OCI-LY1 (cell line): ENCODE measurements at regions not wholly inside any gene's neighbourhood (a gene's known extent, or its start where the extent isn't known, plus 50 kb on each side); places are given as distances from the start of the nearest gene placed in this dataset.

Experiments
- H2AFZ ChIP-seq: fragments of 200-600 bp; sonication (generic), shearing (Covaris generic); 2 replicates; pipeline ENCODE4 v1.6.0; 2014; ENCODE audit warnings: antibody characterized with exemption, mild to moderate bottlenecking, low read length
- H3F3A ChIP-seq: fragments of 200-600 bp; sonication (generic), shearing (Covaris generic); 2 replicates; pipeline ENCODE4 v1.6.0; 2014; ENCODE audit warnings: mild to moderate bottlenecking, antibody characterized with exemption, low read length, moderate library complexity; ENCODE audit not compliant: insufficient read depth
- H3K27ac ChIP-seq: fragments of 200-600 bp; sonication (generic); 2 replicates; pipeline ENCODE4 v1.5.1; 2014; ENCODE audit warnings: low read length, mixed run types, mild to moderate bottlenecking, low read depth; ENCODE audit not compliant: poor library complexity, severe bottlenecking
- H3K27me3 ChIP-seq: fragments of 200-600 bp; sonication (generic); 2 replicates; pipeline ENCODE4 v1.6.0; 2014; ENCODE audit warnings: antibody characterized with exemption, mild to moderate bottlenecking, low read length, moderate library complexity; ENCODE audit not compliant: insufficient read depth
- H3K36me3 ChIP-seq: fragments of 200-600 bp; sonication (generic); 2 replicates; pipeline ENCODE4 v1.6.1; 2014; ENCODE audit warnings: mild to moderate bottlenecking, antibody characterized with exemption, low read length, moderate library complexity, mixed read lengths; ENCODE audit not compliant: insufficient read depth
- H3K4me1 ChIP-seq: fragments of 200-600 bp; sonication (generic); 2 replicates; pipeline ENCODE4 v1.5.1; 2014; ENCODE audit warnings: mild to moderate bottlenecking, low read length, moderate library complexity; ENCODE audit not compliant: insufficient read depth, severe bottlenecking
- H3K4me2 ChIP-seq: fragments of 200-600 bp; sonication (generic), shearing (Covaris generic); 2 replicates; pipeline ENCODE4 v1.6.1; 2014; ENCODE audit warnings: low read length
- H3K4me3 ChIP-seq: fragments of 200-600 bp; sonication (generic); 2 replicates; pipeline ENCODE4 v1.5.1; 2014; ENCODE audit warnings: low read length, low read depth, mild to moderate bottlenecking, mixed read lengths; ENCODE audit not compliant: poor library complexity, severe bottlenecking
- H3K79me2 ChIP-seq: fragments of 200-600 bp; shearing (Covaris generic); 2 replicates; pipeline ENCODE4 v1.6.1; 2016; ENCODE audit warnings: mixed run types, low read length, mixed read lengths; ENCODE audit not compliant: insufficient read depth
- H3K9ac ChIP-seq: fragments of 200-600 bp; sonication (generic), shearing (Covaris generic); 2 replicates; pipeline ENCODE4 v1.6.1; 2014; ENCODE audit warnings: mild to moderate bottlenecking, low read length, mixed read lengths
- H3K9me2 ChIP-seq: fragments of 200-600 bp; sonication (generic), shearing (Covaris generic); 2 replicates; pipeline ENCODE4 v1.6.1; 2014; ENCODE audit warnings: low read depth, mild to moderate bottlenecking, low read length, mixed read lengths
- H3K9me3 ChIP-seq: fragments of 200-600 bp; shearing (Covaris generic); 2 replicates; pipeline ENCODE4 v1.6.1; 2014; ENCODE audit warnings: low read length, mixed read lengths
- H4K20me1 ChIP-seq: fragments of 200-600 bp; sonication (generic), shearing (Covaris generic); 2 replicates; pipeline ENCODE4 v1.6.0; 2016; ENCODE audit warnings: mild to moderate bottlenecking, low read length; ENCODE audit not compliant: insufficient read depth
- EZH2 ChIP-seq: fragments of 200-600 bp; sonication (generic), shearing (Covaris generic); IDR thresholded peaks from 2 replicates; pipeline ENCODE4 v1.8.0; 2017; ENCODE audit warnings: borderline replicate concordance, mixed run types, mild to moderate bottlenecking, antibody characterized with exemption, low read length, moderate library complexity, mixed read lengths
- TF ChIP-seq, protein P1 (sequence below): fragments of 200-600 bp; sonication (generic), shearing (Covaris generic); IDR thresholded peaks from 2 replicates; pipeline ENCODE4 v1.5.1; 2017; ENCODE audit warnings: mild to moderate bottlenecking, antibody characterized with exemption, low read length, moderate library complexity, mixed read lengths

DNA sequence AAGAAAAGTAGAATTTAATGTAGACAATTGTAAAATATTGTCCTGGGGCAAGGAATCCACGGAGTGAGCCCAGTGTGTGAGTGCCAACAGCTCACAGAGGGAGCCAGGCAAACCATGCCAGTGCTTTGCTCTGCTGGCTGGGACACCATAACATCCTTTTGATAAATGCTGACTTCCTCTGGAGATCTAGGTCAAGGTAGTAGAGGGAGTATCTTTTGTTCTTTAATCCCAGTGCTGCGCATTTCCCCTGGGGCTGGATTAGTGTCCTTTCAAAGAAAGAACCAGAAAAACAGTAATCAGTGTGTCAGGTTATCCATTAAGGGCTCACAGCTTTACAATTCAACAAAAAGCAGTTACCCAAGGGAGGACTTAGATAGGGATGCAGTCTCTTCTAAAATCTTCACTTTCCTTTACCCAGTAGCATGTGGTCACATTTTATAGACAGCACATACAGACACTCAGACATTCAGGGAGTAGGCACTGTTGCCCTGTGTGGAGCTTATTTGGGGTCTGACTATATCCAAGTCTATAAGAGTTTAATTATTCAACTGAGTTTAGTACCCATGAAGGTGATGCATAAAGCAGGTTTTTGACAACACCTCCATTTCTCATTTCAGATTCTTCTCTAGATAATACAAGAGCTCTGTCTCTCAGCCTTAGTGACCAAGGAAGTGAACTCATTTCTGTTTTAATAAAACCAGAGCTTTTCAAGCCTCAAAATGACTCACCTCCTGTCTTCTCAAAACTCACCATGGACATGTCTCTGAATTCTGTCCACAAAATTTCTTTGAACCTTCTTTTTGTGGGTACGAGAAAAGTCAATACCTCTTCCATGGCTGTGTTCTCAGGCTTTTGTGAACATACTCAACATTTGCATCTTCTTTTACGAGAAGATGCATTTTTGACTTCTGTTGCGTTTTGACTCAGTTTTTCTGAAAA, 215.3 kb downstream of the BRINP2 start:
- TF ChIP-seq, protein P1, sequence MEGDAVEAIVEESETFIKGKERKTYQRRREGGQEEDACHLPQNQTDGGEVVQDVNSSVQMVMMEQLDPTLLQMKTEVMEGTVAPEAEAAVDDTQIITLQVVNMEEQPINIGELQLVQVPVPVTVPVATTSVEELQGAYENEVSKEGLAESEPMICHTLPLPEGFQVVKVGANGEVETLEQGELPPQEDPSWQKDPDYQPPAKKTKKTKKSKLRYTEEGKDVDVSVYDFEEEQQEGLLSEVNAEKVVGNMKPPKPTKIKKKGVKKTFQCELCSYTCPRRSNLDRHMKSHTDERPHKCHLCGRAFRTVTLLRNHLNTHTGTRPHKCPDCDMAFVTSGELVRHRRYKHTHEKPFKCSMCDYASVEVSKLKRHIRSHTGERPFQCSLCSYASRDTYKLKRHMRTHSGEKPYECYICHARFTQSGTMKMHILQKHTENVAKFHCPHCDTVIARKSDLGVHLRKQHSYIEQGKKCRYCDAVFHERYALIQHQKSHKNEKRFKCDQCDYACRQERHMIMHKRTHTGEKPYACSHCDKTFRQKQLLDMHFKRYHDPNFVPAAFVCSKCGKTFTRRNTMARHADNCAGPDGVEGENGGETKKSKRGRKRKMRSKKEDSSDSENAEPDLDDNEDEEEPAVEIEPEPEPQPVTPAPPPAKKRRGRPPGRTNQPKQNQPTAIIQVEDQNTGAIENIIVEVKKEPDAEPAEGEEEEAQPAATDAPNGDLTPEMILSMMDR, result no peak
- TF ChIP-seq EZH2, result no peak
- Histone ChIP-seq H3K4me3 (no peak overlapping the region), H3K9ac (no peak overlapping the region), H3K9me2 (no peaks in the 10 kb centered on the region), H3K79me2 (no peaks in the 10 kb centered on the region), H3K9me3 (no peaks in the 10 kb centered on the region), H3K27me3 (no peaks in the 10 kb centered on the region), H4K20me1 (no peaks in the 10 kb centered on the region), H3K4me2 (no peak overlapping the region), H3K36me3 (no peaks in the 10 kb centered on the region), H3F3A (no peaks in the 10 kb centered on the region), H3K4me1 (no peaks in the 10 kb centered on the region), H2AFZ (no peak overlapping the region), H3K27ac (no peak overlapping the region)

DNA sequence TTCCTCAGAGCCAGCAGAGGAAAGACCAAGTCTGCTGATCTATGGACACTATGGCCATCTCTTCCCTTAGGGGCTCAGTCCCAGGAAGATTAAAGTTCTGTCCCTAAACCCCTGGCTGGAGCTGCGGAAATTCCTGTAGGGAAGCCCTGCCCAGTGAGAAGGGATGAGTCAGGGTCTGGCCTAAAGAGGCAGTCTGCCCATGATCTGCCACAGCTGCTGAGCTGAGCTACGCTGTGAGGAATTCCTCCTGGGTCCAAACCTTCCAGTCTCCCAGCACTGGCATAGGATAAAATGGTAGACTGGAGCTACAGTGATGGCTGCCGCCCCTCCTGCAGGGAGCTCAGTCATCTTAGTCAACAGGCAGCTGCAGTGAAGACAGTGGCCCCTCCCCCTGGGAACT, 213.7 kb downstream of the BRINP2 start:
- Histone ChIP-seq H3F3A (no peaks in the 10 kb centered on the region), H3K4me3 (no peak overlapping the region), H4K20me1 (no peaks in the 10 kb centered on the region), H3K27me3 (no peaks in the 10 kb centered on the region), H3K36me3 (no peaks in the 10 kb centered on the region), H3K27ac (no peak overlapping the region), H3K9me3 (no peaks in the 10 kb centered on the region), H3K9ac (no peak overlapping the region), H3K4me2 (no peak overlapping the region), H2AFZ (no peak overlapping the region), H3K79me2 (no peaks in the 10 kb centered on the region), H3K9me2 (no peaks in the 10 kb centered on the region), H3K4me1 (no peaks in the 10 kb centered on the region)
- no peak for TF ChIP-seq EZH2
- TF ChIP-seq, protein P1, result no peak

DNA sequence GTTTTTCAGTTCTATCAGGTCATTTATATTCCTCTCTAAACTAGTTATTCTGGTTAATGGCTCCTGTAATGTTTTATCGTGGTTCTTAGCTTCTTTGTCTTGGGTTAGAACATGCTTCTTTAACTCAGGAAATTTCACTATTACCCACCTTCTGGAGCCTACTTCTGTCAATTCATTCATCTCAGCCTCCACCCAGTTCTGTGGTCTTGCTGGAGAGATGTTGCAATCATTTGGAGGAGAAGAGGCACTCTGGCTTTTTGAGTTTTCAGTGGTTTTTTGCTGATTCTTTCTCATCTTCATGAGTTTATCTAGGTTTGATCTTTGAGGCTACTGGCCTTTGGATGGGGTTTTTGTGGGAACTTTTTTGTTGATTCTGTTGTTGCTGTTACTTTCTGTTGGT, 213.0 kb downstream of the BRINP2 start:
- H3K4me1 ChIP-seq, result no peaks in the 10 kb centered on the region
- H3K4me2 ChIP-seq, result no peak overlapping the region
- H3K9ac ChIP-seq, result no peak overlapping the region
- H3K27ac ChIP-seq, result no peak overlapping the region
- no peaks in the 10 kb centered on the region for H3K36me3 ChIP-seq
- no peaks in the 10 kb centered on the region for H3K79me2 ChIP-seq
- TF ChIP-seq, protein P1, result no peak
- TF ChIP-seq EZH2, result no peak
- H3K27me3 ChIP-seq, result no peaks in the 10 kb centered on the region
- H3K9me2 ChIP-seq, result no peaks in the 10 kb centered on the region
- no peaks in the 10 kb centered on the region for H4K20me1 ChIP-seq
- H3F3A ChIP-seq, result no peaks in the 10 kb centered on the region
- H3K9me3 ChIP-seq, result no peaks in the 10 kb centered on the region
- no peak overlapping the region for H2AFZ ChIP-seq
- H3K4me3 ChIP-seq, result no peak overlapping the region
